Suprapubic skin (tissue), 4 donors: ENCODE measurements at regions not wholly inside any gene's neighbourhood (a gene's known extent, or its start where the extent isn't known, plus 50 kb on each side); places are given as distances from the start of the nearest gene placed in this dataset.

Experiments used
- CTCF ChIP-seq, 2 donors: fragments of 200-600 bp in 1 of 2; fragments of 450-650 bp in 1 of 2; sonication (generic) in 1 of 2; IDR thresholded peaks; one replicate each; pipeline ENCODE4 v1.5.1; 2016 to 2019; ENCODE audit warnings: antibody characterized with exemption in 2 of 2, mild to moderate bottlenecking in 1 of 2, moderate library complexity in 1 of 2
- POLR2A ChIP-seq, 2 donors: fragments of 450-650 bp; IDR thresholded peaks; one replicate each; pipeline ENCODE4 v1.6.1; 2017; ENCODE audit warnings: antibody characterized with exemption in 2 of 2, mild to moderate bottlenecking in 2 of 2, moderate library complexity in 2 of 2
- POLR2AphosphoS5 ChIP-seq, 3 donors: sonication (generic); formaldehyde crosslinking; IDR thresholded peaks; one replicate each; pipeline ENCODE4 v1.6.1; 2017; ENCODE audit warnings: antibody characterized with exemption in 3 of 3

- TF ChIP-seq POLR2AphosphoS5 (IDR thresholded peaks at IDR 0.05) (no peak), CTCF (IDR thresholded peaks at IDR 0.05) (no peak), POLR2A (IDR thresholded peaks at IDR 0.05) (no peak)
Measured at GRCh38 chr10:84065804-84066601, 73.3 kb upstream of the GHITM start.
